HL-60/S4 treated with retinoic acid at 250 ng/mL for 4 days and 3 days (cell line): ENCODE measurements at regions not wholly inside any gene's neighbourhood (a gene's known extent, or its start where the extent isn't known, plus 50 kb on each side); places are given as distances from the start of the nearest gene placed in this dataset.

Experiments
- in situ Hi-C: fragments of 300-500 bp; cut with MboI; formaldehyde crosslinking; loops from 2 replicates; pipeline ENCODE4 v1.7.0; 2022; ENCODE audit warnings: low sequenced_read_pairs

DNA sequence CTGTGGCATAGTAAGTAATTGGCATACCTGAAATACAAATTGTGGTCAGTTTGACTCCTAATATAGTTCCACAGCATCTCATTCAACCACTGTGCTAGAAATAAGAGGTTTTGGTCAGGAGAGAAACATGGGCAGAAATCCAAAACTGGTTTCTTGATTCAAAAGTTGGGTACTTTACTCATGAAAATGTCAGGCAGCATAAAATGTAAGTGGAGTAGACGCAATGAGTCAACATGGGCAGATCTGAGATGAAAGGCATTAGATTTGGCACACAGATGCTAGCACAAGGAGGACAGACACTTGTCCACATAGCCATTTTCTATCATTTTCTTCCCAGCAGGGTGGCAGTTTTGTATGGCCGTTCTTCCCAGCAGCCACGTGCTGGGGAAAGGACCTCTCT is 255.8 kb upstream of the CDIN1 start:
- in situ Hi-C loops = no loop called here

- in situ Hi-C loops = no loop called here
Measured at GRCh38 chr15:36325206-36325605, 254.2 kb upstream of the CDIN1 start.

DNA sequence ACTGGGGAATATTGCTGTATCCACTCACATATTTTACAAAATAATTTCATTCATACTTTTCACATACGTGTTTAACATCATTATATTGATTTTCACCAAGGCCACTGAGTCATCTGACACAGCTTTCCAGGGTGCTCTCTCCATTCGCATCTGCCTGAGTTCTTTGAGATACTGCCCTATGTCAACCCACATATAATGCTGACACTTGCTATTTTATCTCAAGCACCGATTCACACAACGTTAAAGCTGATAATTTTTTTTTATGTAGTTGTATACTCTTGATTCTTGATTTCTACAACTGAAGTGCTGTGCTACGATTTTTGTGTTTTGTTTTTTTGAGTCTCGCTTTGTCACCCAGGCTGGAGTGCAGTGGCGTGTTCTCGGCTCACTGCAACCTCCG is 249.8 kb upstream of the CDIN1 start:
- in situ Hi-C loops = no loop called here

GRCh38 chr15:36330598-36330997 is 248.8 kb upstream of the CDIN1 start:
- in situ Hi-C loops = no loop called here

DNA sequence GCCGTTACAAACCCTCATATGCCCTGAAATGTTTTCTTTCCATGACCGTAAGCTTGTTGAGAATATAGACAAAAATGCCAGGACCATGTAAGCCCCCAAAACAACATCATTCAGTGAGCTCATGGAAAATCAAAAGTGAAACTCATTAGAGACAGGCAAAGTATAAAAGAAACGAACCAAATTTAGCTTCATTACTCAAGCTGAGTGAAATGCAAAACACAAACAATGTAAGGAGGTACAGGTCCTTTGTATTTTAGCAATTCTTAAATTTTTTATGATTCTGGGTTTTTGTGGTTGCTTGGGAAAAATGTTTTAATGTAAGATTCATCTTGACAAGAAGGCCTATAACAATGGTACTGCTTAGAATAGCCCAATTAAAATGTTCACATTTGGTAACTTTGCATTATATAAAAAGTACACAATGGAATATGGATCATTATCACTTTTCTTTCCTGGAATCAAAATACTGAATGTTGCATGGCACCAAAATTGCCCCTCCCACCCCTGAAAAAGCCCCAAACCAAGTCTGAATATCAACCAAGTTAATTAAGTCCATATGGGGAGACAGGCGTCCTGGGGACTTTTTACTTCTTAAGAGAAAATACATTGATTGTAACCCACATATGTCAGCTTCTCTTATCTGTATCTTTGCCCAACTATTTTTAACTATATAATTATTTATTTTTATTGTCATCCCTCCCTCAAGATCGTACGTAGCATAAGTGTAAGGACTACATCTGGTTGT is 247.7 kb upstream of the CDIN1 start:
- in situ Hi-C loops = no loop called here

DNA sequence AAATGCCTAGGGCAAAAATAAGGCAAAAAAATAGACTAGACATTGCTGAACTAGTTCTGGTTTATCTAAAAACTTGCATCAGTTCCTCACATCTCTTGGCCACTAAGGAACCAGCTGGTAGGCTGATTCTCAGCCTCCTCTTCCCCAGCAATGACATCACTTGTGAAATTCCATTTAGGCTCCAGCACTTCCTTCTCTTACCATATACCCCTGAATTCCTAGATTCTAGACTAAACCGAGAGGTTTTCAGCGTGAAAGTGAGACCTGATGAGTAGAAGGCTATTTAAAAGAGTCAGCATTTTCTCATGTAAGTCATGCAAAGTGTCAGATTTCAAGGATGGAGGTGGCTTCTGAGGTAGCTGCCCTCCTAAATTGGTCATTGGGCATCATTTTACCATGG is 247.1 kb upstream of the CDIN1 start:
- in situ Hi-C loops = no loop called here

GRCh38 chr15:36332896-36333295 is 246.5 kb upstream of the CDIN1 start:
- in situ Hi-C loops = no loop called here

GRCh38 chr15:36334059-36334458 is 245.4 kb upstream of the CDIN1 start:
- in situ Hi-C loops = no loop called here

DNA sequence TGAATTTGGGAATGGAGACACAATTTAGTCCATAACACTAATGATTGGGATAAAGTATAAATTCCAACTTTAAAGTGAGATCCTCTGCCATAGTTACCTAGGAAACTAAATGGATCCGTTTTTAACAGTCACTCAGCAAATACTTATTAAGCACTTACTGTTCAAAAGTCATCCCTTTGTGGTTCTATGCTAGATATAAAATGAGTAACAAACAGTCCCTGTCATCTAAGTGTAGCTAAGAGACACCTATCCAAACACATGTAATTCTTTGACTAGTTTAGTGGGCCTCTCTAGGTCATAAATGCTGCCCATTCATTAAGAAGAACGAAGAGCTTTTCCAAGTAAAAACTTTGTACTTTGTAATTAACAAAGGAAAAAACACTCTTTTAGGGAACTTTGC is 244.2 kb upstream of the CDIN1 start:
- in situ Hi-C loops = no loop called here

DNA sequence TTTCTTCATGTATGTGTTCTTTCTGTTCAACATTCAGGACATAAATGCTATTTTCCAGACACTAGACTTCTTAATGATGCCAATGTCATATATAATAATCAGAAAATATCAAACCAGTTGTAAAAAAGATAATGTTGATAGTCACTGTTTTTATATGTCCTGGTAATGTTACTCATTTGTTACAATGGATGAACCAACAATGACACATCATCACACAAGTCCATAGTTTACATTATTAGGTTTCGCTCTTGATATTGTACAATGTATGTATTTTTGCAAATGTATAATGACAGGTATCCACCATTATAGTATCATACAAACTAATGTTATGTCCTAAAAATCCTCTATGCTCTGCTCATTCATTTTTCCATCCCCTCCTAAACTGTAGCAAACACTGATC is 243.8 kb upstream of the CDIN1 start:
- in situ Hi-C loops = no loop called here

- in situ Hi-C loops = no loop called here
Measured at GRCh38 chr15:36344887-36345286, 234.5 kb upstream of the CDIN1 start.

GRCh38 chr15:36347272-36347858 is 232.1 kb upstream of the CDIN1 start:
- in situ Hi-C loops = no loop called here

DNA sequence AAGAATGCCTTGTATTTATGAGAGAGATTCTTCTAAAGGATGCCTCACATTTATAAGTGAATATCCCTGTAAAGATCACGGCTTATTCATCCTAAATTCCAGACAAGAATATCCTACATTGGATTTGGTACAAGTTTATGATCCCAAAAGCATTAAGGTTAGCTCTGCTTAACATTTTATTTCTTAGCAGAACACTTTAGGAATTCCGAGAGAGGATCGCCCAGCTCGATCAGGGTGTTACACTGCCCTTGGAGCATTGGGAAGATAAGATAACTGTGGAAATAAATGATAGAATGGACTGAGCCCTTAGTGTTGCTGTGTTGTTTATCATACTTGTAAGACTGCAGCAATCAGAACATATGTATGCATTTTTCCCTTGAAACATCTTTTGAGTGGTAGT is 223.0 kb upstream of the CDIN1 start:
- in situ Hi-C loops = no loop called here

GRCh38 chr15:36356978-36357601 is 222.3 kb upstream of the CDIN1 start:
- in situ Hi-C loops = no loop called here

GRCh38 chr15:36358094-36358493 is 221.3 kb upstream of the CDIN1 start:
- in situ Hi-C loops = no loop called here

DNA sequence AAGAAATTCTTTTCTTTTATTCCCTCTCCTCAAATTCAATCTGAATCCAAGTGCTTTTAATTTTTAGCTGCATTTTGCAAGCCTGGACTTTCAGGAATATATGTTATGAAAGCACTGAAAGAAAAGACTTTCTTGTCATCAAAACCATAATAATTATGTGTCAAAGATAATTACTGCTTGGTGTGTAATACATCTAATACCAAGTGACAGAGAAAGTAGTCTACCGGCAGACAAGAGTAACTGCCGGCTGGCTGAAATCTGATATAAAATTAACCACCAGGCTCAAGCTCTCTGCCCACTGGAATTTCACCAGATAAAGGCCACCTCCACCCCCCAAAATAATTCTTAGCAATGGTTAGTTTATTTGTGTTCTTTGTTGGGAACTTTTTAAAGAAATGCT is 220.9 kb upstream of the CDIN1 start:
- in situ Hi-C loops = no loop called here

GRCh38 chr15:36359286-36359685 is 220.1 kb upstream of the CDIN1 start:
- in situ Hi-C loops = no loop called here

DNA sequence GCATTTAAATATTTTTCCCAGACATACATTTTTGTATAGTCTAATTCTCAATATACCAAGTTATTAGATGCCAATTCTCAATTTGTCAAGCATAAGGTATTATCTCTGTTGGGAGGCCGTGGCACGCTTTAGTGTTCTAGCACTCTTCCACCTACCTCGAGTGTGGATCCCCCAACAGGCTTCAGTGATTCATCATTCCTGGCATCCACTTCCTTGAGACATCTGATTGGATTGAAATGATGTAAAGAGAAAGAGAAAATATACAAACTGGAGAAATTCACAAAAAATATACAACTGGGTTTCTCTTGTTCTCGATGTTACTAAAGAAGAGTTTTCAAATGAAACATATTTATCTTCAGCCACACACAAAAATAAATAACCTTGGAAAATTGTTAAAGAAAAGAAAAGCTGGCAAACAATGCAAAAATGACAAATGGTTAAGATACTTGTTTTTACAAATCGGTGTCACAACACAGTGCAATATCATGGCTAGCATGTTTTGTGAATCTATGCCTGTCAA is 218.0 kb upstream of the CDIN1 start:
- in situ Hi-C loops = no loop called here

DNA sequence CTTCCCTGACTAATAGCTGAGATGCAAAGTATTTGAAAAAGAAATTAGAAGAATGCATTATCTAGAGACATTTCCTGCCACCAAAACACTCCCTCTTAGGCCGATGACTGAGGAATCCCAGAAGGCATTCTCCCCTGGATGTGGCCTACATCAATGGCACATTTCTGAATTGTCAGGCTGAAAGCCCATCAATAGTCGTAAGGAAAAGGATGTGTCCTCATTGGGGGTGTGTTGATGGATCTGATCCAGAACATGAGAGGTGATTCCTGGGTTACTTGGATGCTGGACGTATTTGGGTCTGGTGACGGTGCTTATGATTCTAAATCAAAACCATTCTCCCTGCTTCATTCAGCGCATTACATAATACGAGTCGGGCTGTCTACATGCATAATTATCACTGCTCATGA is 216.9 kb upstream of the CDIN1 start:
- in situ Hi-C loops = no loop called here

DNA sequence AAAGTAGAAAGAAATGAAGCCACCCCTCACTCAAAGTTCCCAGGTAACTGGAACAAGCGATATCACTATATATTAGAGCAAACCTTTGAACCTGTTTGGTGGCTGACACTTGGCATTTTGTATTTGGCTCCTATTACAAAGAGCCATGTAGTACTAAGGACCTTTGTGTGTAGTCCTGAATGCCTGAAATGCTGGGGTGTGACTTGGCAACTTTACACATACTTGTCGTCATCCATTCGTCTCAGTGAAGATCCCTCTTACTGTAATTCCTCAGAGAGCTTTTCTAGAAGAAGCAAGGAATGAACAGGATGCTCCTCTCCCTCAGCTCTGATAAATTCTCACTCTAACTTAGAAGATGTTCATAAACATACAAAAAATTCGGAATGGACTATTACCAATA is 216.1 kb upstream of the CDIN1 start:
- in situ Hi-C loops = no loop called here

DNA sequence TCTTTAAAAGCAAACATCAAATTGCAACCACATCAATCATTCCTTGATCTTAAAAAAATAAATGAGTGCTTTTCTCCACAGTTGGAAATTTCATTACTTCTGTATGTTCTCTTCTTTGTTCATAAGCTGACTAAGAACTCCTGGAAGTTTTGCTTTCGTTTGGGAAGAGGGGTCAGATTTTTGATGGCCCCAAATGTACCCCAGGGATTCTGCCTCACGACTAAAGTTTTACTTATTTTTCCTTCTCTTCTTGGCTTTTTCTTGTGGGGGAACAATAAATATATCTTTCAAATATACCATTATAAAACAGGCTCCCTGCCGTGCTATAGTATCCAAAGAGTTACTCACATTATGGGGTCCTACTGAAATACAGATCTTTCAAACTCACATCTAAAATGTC is 215.0 kb upstream of the CDIN1 start:
- in situ Hi-C loops = no loop called here

- in situ Hi-C loops = no loop called here
Measured at GRCh38 chr15:36365963-36366362, 213.5 kb upstream of the CDIN1 start.
